T-helper 1 cell treated with Interleukin-12 subunit alpha and Interleukin-12 subunit beta and Interleukin-4 antibody, amounts not matched to agents 30 ng/mL and 1 ng/mL, for 36 hours (primary cell): ENCODE measurements at regions not wholly inside any gene's neighbourhood (a gene's known extent, or its start where the extent isn't known, plus 50 kb on each side); places are given as distances from the start of the nearest gene placed in this dataset.
"Not testable (repeated sequence)": the region's sequence is repeated elsewhere in the genome, so short reads cannot be mapped to it uniquely, and the experiment has no call there.

Source experiments
- intact Hi-C: fragments of 100-400 bp; cut with micrococcal nuclease; formaldehyde crosslinking; loops from one replicate; pipeline ENCODE4 v1.15.1; 2024

DNA sequence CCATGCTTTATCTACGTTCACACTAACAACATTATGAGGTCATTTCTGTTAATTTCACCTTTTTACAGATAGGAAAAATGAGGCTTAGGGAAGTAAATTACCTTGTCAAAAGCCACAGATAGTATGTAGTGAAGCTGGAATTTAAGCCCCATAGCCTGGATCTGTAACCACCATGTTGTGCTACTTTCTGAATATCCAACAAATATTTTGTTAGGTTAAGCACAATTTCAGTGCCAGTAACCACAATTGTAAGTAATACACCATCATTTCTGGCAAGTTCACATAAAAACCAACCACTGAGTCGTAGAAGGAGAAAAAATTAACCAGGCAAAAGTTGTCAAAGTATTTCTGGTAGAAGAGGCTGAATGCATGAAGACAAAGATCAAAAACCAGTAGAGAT lies 593.1 kb upstream of the CAMK1G start:
- intact Hi-C loops: no loop called here

DNA sequence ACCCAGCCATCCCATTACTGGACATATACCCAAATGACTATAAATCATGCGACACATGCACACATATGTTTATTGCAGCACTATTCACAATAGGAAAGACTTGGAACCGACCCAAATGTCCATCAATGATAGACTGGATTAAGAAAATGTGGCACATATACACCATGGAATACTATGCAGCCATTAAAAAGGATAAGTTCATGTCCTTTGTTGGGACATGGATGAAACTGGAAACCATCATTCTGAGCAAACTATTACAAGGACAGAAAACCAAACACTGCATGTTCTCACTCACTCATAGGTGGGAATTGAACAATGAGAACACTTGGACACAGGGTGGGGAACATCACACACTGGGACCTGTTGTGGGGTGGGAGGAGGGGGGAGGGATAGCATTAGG lies 586.5 kb upstream of the CAMK1G start:
- intact Hi-C loops: not testable (repeated sequence)

DNA sequence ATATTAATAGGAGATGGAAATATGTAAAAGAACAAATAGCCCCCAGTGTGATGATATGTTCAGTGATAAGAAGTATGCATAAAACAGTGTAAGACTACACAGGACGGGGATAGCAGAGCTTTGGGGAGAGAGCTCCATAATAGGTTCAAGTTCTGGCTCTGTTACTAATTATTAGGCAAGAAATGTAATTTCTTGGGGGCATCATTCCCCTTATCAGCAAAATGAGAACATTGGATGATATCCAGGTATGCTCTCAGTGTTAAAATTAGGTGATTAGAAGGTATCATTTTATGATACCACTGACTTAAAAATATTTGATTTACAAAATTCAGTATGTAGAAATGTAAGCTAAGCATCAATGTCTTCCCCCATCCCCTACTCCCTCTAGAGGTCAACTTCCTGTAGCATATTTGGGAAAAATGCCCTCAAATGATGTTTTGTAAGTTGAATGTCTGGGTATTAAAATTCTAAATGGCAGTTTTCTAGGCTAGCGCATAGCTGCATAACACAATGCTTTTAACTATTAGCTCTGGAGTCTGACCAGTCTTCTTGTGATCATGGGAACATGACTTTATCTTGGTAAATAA lies 585.7 kb upstream of the CAMK1G start:
- intact Hi-C loops: no loop called here

DNA sequence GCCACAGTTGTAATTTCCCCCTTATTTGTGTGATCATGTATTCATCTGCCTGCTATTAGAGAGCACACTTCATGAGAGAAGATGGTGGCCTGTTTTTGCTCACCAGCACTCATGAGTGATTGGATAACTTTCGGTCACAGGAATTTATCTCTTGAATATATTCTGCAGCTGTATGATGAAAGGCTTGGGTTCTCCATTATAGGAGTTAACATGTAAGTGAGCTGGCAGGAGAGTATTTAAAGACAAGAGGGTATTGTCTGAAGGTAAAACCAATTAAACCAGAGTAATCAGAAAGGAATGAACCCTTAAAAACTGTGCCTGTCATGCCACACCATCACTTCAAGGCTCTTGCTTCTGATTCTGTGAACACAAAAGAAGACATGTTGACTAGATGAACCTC lies 574.9 kb upstream of the CAMK1G start:
- intact Hi-C loops: no loop called here

DNA sequence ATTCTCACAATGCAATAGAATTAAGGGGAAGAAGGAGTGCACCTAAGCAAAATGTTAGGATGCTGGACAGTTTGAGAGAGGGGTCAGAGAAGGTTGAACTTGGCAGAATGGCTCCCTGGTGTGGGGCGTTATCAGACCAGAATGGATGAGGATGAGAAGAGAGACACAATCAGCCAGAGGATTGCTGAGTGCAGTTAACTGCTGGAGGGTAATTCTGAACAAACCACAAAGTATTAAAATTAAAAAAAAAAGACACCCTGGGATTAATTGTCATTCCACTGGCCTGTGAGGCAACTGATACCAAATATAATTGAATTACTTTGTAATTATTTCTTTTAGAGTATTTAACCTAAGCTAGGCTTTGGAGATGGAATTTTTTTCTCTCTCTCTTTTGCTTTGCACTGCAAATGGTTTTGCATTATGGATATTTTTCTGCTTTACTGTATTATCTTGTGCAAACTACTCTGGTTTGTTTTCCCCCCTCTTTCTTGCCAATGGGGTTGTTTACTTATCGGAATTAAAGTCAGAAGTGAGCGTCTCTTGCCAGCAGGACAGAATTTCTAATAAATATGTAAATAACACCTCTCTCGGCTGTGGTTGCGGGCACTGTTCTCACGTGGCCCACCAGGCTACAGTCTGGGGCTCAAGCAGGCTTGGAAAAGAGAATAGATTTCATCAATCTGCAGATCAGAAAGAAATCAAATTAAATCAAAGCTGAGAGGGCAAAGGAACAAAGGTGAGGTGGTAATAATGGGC lies 572.9 kb upstream of the CAMK1G start:
- intact Hi-C loops: no loop called here

DNA sequence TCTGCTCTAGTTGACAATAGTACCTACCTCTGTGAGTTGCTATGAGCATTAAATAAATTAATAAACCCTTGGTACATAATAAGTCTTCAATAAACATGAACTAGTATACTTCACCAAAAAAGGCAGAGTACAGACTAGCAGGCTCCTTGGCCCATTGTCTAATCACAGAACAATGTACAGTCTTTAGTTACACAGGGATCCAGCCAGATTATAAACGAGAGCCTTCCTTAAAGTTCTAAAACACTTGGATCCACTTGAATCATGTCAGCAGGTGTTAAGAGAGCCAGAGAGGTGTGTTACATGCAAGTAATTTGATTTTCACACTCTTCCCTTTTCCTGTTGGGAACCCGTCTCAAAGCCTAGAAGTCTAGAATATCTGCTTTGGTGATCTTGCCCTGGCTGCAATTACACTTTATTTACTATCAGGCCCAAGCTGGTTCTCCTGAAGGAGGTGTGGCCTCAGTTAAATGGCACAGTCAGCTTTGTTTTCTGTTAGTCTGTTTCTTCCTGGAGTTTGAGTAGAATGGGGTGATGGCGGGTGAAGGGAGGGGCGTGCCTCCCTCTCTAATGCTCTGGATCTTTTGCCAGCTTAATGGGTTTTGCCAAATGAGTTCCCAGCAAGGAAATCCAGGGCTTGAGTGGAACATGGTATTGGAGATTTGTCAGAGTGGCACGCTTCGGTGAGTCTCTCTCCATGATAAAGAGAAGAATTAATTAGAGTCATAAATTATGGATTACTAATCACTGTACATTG lies 570.9 kb upstream of the CAMK1G start:
- intact Hi-C loops: no loop called here

DNA sequence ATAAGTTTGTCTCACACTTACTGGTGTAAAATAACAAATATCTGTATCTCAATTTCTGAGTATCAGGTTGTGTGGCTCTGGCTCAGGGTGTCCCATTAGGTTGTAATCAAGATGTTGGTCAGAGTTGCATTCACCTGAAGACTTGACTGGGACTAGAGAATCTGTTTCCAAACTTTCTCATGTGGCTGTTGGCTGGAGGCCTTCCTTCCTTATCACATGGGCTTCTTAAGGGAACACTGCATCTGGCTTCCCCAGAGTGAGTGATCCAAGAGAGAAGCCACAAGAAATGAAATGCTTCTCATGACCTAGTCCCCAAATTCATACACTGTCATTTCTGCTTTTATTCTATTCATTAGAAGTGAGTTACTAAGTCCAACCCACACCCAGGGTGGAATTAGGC lies 568.4 kb upstream of the CAMK1G start:
- intact Hi-C loops: no loop called here

DNA sequence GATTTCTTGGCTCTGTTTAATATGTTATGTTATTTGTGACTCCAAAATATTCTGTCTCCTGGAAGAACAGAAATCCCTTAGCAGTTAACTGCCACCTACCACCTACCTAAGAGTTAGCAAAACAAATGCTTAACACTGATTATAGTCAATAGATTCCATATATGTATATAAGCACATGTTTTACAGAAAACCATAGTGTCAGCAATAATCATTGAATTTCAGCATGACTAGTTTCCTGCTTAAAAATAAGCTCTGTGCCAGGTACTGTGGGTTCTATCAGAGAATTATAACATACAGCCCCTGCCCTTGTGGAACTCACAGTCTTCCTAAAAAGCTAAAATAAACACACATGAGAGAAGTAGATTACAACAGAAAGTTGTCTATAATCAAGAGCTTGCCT lies 561.9 kb upstream of the CAMK1G start:
- intact Hi-C loops: no loop called here

DNA sequence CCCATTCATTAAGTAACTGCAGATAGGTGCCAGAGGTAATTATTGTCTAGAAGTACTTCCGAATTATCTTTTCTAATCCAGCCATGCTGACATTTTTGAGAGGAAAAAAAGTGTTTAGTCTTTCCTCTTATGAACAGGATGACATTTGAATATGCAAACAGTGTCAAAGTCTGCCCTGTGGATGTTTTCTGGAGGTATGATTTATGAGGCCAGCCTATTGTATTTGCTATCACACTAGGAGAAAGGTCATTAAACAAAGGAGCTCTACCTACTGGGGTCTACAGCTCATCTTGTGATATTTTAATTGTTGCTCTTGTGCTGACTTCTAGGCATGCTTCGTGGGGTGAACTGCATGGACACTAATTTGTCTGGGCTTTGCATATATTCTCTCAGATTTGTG lies 559.7 kb upstream of the CAMK1G start:
- intact Hi-C loops: no loop called here

DNA sequence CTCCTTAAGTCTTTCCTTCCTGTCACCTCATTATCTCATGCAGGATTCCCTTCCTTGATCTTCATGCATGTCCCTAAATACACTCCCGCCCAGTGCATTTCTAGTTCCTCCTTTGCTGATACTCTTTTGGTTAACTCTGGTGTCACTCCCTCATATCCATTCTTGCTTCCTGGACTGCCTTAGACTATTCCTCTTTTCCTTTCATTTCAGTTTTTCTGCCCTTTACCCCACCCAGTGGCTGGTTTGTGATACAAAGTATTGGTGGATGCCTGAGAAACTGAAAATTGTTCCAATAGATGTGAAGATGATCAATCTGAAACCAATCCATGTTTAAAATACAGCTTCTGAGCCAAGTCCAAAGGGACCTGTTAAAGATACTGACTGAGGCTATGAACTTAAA lies 553.8 kb upstream of the CAMK1G start:
- intact Hi-C loops: no loop called here

DNA sequence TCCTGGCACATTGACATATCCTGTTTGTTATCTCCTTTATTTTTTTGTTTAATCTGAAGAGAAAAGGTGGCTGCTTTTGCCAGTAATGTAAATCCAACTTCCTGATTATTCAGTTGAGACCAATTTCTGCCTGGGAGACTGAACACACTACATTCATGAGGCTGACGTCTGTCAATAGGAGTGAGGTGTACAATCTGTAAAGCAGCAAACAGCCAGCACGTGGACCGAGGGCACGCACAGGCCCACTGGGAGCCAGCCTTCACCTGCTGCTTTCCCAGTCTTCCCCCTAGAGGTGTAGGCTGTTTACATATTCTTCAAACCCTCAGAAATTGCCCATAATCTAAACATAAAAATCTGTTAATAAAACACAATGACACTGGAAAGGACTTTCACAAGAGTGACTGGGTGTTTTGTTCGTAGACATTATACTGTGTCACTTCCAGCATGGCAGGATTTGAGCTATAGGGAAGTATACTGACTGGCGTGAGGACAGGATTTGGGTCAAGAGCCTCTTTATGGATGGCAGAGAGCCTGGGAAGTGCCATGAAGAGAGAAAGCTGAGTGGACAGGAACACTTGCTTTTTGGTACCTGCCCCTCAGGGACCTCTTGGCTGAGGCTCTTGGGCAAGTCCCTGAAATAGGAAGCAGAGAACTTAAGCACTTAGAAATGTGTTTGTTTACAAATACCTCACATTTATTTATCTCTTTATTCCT lies 552.9 kb upstream of the CAMK1G start:
- intact Hi-C loops: no loop called here

DNA sequence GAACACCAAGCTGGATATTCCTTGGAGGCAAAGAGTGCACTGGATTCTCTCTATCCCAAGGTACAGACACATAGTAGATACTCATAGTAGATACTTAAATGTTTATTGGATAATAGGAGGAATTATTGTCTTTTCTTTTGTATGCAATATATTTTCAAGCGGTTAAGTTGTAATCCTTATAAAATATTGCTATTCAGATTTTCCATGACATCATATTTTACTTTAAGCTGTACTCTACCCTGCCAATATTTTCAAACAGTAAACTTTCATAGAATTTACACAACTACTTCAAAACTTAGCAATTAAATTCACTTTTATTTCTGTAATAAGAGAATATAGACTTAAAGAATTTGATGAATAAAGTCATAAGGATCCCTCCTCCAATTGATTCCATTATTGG lies 546.5 kb upstream of the CAMK1G start:
- intact Hi-C loops: no loop called here

DNA sequence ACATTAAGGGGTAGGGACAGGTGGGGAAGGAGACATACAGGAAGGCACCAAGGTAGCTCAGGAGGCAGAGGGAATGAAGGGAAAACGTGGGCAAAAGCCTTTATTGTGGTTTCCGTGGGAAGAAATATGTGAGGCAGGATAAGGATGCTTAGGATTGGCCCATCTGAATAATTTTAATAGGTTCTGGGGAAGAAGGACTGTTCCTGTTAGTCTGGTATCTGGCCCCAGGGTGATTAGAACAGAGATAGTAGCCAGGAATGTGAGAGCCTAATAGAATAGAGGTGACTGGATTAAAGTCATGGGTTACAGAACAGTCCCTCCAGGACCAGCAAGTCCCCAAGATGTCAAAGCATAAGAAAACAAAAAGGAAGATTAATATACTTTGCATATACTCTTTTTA lies 545.2 kb upstream of the CAMK1G start:
- intact Hi-C loops: no loop called here

DNA sequence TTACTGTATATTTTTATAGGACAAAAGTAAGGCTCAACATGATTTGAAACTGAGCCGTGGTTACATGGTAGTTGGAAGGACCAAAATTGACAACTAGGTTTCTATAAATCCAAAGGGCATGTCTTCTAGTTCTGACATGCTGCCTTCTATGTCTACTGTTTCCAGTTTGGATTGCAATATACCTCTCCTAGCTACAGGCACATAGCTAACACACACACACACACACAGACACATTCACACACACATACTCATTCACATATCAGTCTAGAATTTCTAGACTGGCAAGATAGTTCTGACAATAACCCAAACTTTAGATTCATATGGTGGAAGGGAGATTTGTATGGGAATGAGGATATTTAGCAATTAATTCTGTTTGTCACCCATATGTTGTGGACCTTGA lies 544.8 kb upstream of the CAMK1G start:
- intact Hi-C loops: no loop called here

DNA sequence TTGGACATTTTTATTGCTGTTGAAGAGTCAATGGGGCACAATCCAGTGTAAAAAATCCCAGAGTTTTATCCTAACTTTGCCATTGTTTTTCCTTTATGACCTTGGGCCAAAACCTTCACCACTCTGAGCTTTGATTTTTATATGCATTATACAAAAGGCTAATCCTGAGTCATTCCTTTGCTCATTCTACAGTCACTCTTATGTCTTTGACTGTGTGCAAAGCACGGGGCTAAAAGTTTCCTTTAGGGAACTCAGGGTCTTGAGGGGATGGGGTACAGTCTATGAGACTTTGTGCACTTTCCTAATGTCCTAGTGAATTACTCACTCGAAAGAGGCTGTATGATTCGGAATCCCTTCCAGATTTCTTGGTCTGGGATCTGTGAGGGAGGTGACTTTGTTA lies 543.2 kb upstream of the CAMK1G start:
- intact Hi-C loops: no loop called here

DNA sequence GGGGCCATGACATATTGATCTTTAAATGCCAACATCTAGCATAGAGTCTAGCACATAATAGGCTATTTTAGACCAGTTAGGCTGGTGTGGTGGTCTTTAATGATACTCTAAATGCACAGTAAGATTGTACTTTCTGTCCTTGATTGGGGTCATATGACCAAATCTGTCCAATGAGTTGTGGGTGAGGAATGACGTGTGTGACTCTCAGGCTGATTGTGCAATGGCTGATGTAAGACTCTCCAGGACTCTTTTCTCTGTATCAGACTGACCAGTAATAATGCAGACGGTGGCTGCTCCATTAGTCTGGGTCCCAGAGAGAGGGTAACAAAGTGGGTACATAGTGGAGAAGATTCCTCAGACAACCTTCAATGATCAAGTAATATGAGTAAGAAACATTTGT lies 541.6 kb upstream of the CAMK1G start:
- intact Hi-C loops: no loop called here

DNA sequence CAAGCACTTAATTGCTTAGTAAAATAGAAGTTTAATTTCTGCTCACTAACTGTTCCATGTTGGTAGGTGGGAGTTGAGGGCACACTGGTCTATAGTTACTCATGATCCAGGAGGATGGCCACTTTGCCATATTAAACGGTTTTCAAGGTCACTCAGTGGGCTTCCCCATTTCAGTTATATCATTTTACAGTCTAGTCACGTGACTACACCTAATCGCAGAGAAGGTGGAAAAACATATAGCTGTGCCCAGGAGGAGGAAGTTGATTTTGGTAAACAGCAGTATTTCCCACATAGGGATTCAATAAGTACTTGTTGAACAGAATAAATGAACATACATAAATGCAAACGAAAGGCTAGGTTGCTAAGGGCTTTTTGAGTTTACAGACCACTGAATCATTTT lies 541.1 kb upstream of the CAMK1G start:
- intact Hi-C loops: no loop called here

DNA sequence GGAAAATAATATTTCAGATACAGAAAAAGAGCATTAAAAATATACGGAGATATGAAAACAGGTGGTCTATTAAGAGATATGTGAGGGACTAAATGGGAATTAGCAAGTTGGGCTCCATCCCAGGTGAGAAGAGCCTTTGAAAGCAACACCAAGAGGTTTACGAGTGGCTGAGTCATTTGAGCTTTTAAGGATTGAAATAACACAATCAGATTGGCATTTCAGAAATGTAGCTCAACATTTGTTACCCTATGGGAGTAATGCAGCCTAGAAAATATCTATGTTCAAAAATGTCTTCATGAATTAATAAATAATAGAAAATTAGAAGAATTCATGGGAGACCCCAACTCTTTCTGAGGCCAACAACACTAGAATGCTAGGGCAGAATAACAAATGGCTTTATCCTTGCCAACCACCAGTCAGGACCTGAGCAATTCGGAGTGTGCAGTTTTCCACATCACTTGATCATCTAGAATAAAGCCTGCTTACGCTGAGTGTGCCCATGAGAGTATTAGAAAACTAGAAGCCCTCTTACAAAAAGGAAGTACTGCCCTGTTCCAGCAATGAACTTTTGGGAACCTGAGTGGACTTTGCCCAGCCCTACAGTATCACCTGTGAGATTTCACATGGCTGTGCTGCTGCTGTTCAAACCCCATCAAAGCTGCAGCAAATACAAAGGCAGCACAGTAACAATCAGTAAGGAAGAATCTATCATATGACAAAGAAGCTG lies 538.0 kb upstream of the CAMK1G start:
- intact Hi-C loops: no loop called here

DNA sequence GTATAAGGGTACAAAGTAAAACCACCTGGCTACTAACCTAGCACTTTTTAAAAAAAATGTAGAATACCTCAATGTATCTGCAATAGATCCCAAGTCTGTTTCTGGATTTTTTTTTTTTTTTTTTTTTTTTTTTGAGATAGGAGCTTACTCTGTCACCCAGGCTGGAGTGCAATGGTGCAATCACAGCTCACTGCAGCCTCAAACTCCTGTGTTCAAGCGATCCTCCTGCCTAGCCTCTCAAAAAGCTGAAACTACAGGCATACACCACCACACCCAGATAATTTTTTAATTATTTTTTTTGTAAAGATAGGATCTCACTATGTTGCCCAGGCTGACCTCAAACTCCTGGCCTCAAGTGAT lies 537.5 kb upstream of the CAMK1G start:
- intact Hi-C loops: no loop called here

DNA sequence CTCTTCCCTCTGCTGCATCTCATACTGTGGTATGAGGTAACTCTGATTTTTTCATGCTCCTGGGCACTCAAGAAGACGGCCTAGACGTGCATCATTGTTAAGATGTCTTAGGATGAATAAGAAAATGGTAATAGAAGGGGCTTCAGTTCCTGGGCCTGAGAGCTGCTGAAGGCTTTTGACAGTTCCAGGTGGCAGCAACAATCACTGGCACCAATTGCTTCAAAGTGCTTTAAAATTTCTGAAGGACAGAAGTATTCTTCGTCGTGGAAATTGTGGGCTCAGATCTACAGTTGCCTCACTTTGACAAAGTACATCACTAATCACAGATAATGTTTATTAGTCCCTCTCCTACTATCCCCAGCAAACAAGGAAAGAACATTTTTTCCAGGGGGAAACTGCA lies 536.6 kb upstream of the CAMK1G start:
- intact Hi-C loops: no loop called here

DNA sequence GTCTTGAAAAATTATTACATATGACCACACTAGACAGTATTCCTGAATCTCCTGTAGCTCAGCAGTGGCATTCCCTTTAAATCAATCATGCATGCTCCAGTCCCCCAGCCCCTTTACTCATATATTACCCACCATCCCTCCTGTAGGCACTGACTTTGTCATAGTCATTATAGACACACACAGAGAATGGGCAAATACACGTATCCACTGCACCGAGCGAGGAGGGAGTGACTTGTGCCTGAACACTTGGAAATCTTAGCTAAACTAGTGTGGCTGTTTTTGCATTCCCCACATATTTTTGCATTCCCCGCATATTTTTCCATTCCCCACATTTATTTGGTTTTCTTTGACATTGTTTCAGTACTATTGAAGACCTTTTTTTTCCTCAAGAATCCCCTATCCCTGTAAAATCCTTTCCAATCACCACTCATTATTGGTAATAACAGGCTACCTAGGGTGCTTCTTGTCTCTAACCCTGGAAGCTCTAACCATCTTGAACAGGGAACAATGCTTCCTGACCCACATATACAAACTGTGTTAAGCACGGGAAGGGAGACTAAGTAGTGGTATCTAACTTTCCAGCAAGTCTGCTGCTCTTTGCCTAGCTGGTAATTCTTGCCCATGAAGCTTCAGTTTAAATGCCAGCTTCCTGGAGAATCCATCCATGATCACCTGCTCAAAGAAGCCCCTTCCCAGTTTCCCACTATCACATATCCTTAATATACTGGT lies 534.4 kb upstream of the CAMK1G start:
- intact Hi-C loops: no loop called here
